GM19238 (cell line): ENCODE measurements at regions not wholly inside any gene's neighbourhood (a gene's known extent, or its start where the extent isn't known, plus 50 kb on each side); places are given as distances from the start of the nearest gene placed in this dataset.
"Not testable (repeated sequence)": the region's sequence is repeated elsewhere in the genome, so short reads cannot be mapped to it uniquely, and the experiment has no call there.

Source experiments
- DNase-seq: peaks from one replicate; pipeline ENCODE4 v3.0.0; 2011; ENCODE audit warnings: low spot score; ENCODE audit not compliant: insufficient read length

GRCh38 chr11:29485641-29486040, 531.2 kb downstream of the KCNA4 start:
- DNase-seq, result no peak

DNA sequence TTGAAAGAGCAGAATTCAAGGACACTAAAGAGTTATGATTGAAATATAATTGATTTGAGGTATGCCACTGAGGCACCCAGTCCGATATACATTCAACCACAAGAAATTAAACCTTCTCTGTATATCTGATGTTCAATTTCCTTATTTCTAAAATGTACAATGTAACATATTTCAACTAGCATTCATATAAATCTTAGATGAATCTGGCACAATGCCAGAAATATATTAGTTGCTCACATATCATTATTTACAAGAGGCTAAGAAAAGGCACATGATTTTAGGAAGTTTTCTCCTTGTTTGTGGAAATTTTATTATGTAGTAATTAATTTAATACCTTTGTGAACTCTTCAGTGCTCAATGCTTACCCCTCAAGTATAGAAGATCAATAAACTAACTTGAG, 532.3 kb downstream of the KCNA4 start:
- no peak for DNase-seq

- DNase-seq, result no peak
These were observed 533.0 kb downstream of the KCNA4 start for GRCh38 chr11:29483831-29484230.

DNA sequence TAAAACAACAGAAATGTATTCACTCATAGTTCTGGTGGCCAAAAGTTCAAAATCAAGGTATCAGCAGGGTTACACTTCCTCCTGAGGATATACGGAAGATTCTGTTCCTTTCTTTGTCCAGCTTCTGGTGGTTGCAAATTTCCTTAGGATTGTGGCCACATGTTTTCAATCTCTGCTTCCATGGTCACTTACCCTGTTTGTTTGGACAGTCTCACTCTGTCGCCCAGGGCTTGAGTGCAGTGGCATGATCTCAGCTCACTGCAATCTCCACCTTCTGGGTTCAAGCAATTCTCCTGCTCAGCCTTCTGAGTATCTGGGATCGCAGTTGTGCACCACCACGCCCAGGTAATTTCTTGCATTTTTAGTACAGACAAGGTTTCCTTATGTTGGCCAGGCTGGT, 534.3 kb downstream of the KCNA4 start:
- no peak for DNase-seq

- no peak for DNase-seq
These were observed 535.1 kb downstream of the KCNA4 start for GRCh38 chr11:29481738-29482137.

DNA sequence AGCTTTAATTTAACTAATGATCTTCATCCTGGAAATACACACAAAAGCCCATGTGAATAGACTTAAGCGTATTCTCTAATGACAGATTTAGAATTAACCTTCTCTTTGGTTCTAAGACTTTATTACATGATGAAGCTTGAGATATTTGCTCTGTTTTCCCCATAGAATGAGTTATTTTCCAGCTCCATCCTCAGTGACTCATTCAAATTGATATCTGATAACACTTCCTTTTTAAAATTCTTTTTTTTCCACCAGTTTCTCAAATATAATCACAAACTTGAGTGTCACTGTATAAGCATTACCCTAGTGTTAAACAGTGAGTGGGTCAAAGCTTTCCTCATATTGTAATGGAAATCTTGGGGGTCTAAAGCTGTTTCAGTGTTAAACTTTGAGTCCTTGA, 535.8 kb downstream of the KCNA4 start:
- DNase-seq, result no peak

DNA sequence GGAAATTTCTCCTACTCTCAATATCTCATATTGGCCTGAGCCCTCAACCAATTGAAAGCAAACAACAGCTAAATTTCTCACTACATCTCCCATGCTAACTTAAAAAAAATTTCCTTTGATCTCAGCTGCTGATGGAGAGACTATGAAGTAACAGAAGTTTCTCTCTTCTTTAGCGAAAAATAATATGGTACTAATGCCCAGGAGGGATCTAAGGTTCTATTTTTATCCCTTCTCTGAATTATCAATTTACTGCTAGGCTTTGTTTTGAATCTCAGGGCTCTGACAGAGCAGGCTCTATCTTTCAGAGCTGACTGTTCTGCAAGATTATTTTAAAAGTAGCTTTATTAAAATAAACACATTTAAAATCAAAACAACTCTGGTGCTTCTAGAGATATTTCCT, 558.6 kb downstream of the KCNA4 start:
- DNase-seq, result no peak

DNA sequence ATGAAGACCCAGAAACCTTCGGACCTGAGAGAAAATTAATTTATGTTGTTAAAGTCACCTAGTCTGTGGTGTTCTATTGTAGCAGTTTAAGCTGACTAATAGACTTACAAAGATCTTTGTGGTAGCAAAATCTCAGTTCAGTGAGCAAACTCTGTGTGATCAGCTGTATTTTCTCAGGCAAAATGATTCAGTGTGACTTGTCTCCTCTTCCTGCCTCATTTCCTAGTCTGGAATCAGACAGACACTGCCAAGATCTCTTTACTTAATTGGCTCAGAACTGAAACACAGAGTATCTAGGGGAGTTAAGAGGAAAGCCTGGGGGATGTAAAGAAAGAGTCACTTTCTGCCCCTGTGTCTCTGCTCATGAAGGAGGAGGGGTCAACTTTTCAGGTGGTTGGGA, 564.7 kb downstream of the KCNA4 start:
- DNase-seq, result no peak

DNA sequence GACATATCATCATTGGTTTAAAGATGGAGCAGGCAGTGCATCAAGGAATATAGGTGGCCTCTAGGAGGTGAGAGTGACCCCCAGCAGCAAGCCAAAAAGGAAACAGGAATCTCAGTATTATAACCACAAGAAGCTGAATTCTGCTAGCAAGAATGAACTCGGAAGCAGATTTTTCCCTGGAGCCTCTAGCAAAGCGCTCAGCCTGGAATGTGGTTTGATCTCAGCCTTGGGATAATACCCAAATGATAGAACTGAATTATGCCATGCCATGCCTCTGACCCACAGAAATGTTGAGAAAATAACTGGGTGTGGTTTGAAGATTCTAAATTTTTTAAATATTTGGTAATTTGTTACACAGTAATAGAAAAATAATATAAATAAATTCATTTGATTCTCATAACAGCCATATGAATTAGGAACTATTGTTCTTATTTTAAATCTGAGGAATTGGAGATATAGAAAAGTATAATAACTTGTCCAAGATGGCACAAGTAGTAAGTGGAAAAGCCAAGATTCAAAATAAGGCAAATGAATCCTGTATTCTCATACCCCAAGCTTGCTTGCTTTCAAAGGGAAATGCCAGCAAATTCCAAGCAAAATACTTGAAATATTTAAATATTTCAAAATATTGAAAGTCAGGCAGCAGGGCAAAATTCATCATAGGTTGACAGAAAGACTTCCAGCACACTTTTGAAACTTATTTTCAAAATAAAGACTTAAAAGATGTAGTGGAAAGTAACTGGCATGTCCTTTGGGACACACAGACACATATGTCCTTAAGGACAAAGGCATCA, 567.4 kb downstream of the KCNA4 start:
- no peak for DNase-seq

DNA sequence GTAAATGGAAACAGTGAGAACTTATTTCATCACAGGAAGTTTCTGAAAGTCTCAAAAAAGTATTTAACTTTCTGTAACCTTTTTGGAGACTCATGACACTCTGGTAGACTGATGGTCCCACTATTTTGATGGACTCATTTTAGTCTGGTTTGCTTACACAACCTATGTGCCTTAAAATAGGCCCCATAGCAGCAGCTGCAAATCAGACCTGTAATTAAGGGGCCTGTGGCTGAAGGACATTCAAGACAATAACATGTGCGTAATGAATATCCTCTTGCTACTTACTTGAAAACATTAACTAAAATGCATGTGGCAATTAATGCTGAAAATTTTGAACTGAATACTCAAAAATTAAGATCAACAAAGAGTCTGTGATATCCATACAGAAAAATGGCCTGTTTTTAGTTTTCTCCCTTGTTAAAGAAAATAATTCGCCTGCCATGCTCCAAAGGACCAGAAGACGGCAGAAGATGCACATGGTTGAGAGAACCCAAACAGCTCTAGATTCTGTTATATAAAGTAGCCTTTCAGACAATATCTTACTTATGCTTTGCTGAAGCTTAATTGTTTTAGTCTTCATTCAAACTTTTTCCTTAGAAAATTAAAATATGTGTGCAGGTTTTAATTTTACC, 568.5 kb downstream of the KCNA4 start:
- no peak for DNase-seq

DNA sequence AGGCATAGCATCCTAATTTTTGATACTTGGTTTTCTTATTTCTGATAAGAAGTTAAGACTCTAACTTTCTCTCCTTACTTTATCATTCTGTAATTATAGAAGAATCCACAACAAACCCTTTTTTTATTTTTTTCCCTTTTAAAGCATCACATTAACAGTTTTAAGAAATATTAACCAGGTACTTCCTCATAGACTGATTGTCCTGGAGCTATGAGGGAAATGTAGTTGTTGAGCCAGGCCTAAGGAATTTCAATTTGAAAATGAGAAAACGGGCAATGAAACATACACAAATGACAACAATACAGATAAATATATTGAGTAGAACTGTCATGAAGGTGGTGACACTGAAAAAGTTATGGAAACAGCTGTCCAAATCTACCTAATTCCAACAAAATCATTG, 569.0 kb downstream of the KCNA4 start:
- DNase-seq, result no peak

GRCh38 chr11:29446132-29446531, 570.7 kb downstream of the KCNA4 start:
- DNase-seq, result no peak

GRCh38 chr11:29445191-29445590, 571.6 kb downstream of the KCNA4 start:
- not testable (repeated sequence) for DNase-seq

DNA sequence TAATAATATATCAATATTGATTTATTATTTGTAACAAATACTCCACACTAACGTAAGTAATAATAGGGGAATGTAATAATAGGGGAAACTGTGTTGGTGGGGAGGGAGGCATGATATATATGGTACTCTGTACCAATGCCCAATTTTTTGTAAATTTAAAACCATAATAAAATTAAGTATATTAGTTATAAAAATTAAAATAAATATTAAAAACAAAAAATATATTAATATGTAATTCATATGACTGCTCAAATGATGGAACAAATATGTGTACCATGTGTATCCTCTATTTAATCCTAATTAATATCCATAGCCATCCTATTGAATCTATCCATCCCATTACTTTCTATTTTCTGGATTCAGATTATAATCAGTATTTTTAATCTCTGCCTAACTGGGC, 578.0 kb downstream of the KCNA4 start:
- DNase-seq, result no peak

DNA sequence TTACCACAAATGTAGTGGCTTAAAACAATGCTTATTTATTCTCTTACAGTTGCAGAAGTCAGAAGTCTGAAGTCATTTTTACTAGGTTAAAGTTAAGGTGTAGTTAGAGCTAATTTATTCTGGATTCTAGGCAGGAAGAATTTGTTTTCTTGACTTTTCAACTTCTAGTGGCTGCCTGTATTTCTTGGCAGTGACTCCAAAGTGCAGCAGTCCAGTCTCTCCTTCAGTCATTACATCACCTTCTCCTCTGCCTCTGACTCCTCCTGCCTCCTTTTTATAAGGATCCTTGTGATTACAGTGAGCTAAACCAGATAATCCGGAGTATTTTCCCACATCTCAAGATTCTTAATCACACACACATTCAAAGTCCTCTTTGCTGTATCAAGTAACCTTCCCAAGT, 581.4 kb downstream of the KCNA4 start:
- no peak for DNase-seq

DNA sequence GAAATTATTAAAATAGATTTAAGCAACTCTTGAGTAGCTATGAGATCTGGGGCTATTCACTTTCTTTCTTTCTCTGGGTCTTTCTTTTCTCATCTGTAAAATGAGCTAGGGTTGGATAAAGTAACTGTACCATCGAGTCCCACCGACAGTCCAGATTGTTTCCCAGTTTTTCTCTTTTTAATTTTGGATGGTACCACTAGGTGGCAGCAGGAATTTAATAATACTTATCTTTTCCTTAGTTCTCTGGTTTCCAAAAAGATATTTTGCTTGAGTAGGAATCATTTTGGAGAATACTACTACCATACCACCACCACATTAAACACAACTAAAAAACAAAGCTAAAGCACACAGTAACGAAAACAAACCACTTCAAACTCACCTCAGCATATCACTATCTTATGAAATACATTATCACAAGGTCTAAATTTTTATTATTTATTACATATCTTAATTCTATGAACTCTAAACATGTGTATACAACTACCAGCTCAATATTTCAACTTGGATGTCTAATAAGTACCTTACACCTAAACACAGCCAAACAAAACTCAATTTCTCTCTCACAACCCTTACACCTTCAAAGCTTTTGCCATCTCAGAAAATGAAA, 584.0 kb downstream of the KCNA4 start:
- no peak for DNase-seq

DNA sequence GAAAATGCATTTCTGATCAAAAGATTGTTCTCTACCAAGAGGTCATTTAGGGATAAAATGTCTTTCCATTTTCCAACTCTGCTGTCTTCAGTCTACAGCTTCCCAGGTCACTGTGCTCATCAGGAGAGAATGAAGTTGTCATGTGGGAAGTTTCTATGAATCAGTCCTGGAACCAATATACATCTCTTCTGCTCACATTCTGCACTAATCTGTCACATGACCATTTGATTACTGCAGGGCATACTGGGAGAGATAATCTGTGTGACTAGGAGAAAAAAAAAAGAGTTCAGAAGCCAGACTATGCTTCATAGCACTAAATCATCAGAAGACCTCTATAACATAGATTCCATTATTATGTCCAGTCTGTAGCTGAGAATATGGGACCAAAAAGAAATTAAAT, 611.5 kb downstream of the KCNA4 start:
- no peak for DNase-seq

DNA sequence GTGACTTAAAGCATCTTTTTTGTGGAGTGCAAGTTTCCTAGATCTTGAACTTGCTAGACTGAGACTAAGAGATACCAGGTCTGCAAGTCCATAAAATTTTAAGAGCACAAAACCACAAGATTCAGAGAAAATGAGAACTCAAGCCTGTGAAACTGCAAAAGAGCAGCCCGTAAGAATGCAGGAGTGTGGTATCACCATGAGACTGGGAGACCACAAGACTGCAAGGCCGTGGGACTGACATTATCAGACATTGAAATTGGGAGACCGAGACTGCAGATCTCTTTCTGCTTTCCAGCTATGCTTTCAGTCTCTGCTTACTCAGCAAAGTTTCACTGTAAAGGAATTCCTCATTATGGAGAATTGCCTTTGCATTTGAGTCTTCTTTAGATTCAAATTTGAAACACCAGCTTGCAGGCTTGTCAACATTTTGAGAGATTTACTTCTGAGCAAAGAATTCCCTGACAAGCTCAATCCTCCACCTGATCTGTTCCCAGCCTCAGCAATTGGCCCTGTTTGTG, 621.2 kb downstream of the KCNA4 start:
- DNase-seq, result no peak

DNA sequence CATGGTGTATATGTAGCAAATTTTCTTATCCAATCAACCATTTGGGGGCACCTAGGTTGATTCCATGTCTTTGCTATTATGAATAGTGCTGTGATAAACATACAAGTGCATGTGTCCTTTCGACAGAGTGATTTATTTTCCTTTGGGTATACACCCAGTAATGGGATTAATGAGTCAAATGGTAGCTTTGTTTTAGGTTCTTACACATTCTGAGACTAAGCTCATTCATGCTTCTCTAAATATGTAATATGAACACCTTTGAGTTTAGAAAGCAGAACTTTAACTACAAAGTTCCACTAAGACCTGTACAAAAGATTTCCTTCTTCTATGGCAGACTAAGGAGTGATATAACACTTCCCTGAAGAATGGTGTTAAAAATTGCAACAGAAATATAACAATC, 627.0 kb downstream of the KCNA4 start:
- DNase-seq, result no peak

DNA sequence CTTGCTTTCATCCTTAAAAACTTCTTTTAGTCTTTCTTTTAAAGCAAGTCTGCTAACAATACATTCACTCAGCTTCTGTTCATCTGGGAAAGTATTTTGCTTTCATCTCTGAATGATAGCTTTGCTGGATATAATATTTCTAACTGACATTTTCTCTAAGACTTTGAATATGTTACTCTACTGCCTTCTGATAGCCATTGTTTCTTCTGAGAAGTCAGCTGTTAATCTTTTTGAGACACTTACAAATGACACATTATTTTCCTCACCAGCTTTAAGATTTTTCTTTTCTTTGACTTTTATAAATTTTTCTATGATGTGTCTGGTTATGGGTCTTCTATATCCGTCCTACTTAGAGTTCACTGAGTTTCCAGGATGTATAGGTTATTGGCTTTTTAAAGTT, 643.1 kb downstream of the KCNA4 start:
- DNase-seq, result no peak

DNA sequence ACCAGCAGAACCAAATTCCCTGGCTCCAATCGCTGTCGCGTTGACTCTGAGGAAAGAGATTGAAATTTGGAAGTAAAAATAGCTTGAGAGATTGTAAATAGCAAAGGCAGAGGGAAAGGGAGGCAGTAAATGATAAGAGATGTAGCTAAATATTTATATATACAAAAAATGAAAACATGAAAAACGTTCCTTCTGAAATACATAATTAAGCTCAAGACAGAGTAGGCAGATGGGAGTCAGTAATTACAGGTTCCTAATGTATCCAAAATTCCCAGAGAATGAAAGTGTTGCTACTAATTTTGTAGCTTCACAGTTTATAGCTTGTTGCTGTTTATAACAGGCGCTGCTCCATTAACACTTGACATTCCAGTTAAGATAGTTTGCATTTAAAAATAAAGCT, 648.7 kb downstream of the KCNA4 start:
- no peak for DNase-seq

DNA sequence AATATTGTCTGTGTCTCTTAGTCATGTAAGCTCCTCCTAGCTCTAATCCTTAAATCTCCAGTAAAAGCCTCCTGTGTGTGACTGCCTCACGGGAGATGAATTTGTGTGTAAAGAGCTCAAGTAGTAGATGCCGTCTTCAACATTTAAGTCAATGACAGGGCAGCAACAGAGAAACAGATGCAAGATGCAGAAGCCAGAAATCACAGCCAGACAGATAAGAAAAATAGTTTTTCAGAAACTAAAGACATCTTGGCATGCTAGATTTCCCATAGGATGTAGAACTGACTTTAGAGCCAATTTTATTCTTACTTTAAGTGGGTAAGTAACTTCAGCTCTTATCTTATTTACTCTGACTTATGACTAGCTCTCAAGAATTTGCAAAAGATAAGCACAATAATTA, 652.8 kb downstream of the KCNA4 start:
- DNase-seq, result no peak

GRCh38 chr11:29361369-29361768, 655.5 kb downstream of the KCNA4 start:
- no peak for DNase-seq
